ENCODE measurements at regions not wholly inside any gene's neighbourhood (a gene's known extent, or its start where the extent isn't known, plus 50 kb on each side); places are given as distances from the start of the nearest gene placed in this dataset.

DNA sequence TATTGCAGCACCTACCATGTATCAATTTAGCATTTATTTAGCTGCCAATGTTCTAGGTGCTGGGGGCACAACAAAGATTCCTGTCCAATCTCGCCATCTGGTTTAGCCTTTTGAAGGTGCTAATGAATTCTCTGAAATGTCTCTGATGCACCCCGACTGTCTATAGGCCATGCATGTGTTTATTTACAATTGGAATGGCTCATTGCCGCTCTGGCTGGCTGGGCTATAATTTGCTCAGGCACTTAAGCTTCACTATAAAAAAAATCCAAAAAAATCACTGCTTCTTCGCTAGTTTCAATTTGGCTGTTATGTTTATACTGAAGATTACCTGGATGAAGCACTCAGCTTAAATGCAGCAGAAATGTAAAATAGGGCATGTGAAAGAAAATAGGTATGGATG lies 115.0 kb upstream of the PAX6 start:
- TF ChIP-seq, protein P1, sequence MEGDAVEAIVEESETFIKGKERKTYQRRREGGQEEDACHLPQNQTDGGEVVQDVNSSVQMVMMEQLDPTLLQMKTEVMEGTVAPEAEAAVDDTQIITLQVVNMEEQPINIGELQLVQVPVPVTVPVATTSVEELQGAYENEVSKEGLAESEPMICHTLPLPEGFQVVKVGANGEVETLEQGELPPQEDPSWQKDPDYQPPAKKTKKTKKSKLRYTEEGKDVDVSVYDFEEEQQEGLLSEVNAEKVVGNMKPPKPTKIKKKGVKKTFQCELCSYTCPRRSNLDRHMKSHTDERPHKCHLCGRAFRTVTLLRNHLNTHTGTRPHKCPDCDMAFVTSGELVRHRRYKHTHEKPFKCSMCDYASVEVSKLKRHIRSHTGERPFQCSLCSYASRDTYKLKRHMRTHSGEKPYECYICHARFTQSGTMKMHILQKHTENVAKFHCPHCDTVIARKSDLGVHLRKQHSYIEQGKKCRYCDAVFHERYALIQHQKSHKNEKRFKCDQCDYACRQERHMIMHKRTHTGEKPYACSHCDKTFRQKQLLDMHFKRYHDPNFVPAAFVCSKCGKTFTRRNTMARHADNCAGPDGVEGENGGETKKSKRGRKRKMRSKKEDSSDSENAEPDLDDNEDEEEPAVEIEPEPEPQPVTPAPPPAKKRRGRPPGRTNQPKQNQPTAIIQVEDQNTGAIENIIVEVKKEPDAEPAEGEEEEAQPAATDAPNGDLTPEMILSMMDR (IDR thresholded peaks at IDR 0.05) = no peak
- TF ChIP-seq POLR2A (IDR thresholded peaks at IDR 0.05) = no peak

Measured in adrenal gland (tissue), 5 donors.